Esophagus muscularis mucosa (tissue), 4 donors: ENCODE measurements at regions not wholly inside any gene's neighbourhood (a gene's known extent, or its start where the extent isn't known, plus 50 kb on each side); places are given as distances from the start of the nearest gene placed in this dataset.
A peak's percentile ranks its signal among the peaks of the same experiment; 100 is the strongest.

Experiments used
- DNase-seq: peaks from one replicate; pipeline ENCODE4 v3.0.0-alpha.2; 2017; ENCODE audit errors: extremely low spot score
- H3K27ac ChIP-seq, 4 donors: fragments of 200-600 bp; sonication (generic); replicated peaks in 1 of 4; 1 replicate in 3 of 4; 2 replicates in 1 of 4; pipeline ENCODE4 v1.5.1; 2016 to 2019; ENCODE audit warnings: mild to moderate bottlenecking in 1 of 4
- H3K27me3 ChIP-seq, 4 donors: fragments of 200-600 bp; sonication (generic); one replicate each; pipeline versions ENCODE4 v1.5.1 to v1.6.0; 2016 to 2019
- H3K36me3 ChIP-seq, 4 donors: fragments of 200-600 bp; sonication (generic); one replicate each; pipeline ENCODE4 v1.5.1; 2016 to 2019
- H3K4me1 ChIP-seq, 4 donors: fragments of 200-600 bp; sonication (generic); one replicate each; pipeline ENCODE4 v1.5.1; 2016 to 2019
- H3K4me3 ChIP-seq, 4 donors: fragments of 200-600 bp; sonication (generic); 1 replicate in 2 of 4; 2 replicates in 2 of 4; pipeline ENCODE4 v1.5.1; 2016 to 2019; ENCODE audit warnings: mild to moderate bottlenecking in 4 of 4, moderate library complexity in 1 of 4
- H3K9me3 ChIP-seq, 4 donors: fragments of 200-600 bp; sonication (generic); 1 replicate in 3 of 4; 2 replicates in 1 of 4; pipeline ENCODE4 v1.5.1; 2016 to 2019
- EP300 ChIP-seq: sonication (generic); formaldehyde crosslinking; IDR thresholded peaks from one replicate; pipeline ENCODE4 v1.6.1; 2017; ENCODE audit warnings: antibody characterized with exemption
- POLR2A ChIP-seq: fragments of 450-650 bp; IDR thresholded peaks from one replicate; pipeline ENCODE4 v1.6.1; 2017; ENCODE audit warnings: antibody characterized with exemption, moderate library complexity, mild to moderate bottlenecking, low read depth
- POLR2AphosphoS5 ChIP-seq, 2 donors: sonication (generic); formaldehyde crosslinking; IDR thresholded peaks; one replicate each; pipeline ENCODE4 v1.6.1; 2017; ENCODE audit warnings: antibody characterized with exemption in 2 of 2
- WGBS: methylation state at CpG from one replicate; pipeline ENCODE4 v1.1.5; 2018; 5-methylcytosine and 5-hydroxymethylcytosine counted together
- intact Hi-C: fragments of 100-400 bp; cut with DNase I; formaldehyde crosslinking; loops from one replicate; pipeline ENCODE4 v1.15.1; 2023
- TF ChIP-seq, protein P1 (sequence below), 3 experiments: fragments of 200-600 bp in 2 of 3; fragments of 450-650 bp in 1 of 3; sonication (generic) in 2 of 3; IDR thresholded peaks; one replicate each; pipeline ENCODE4 v1.5.1; 2017 to 2019; ENCODE audit warnings: antibody characterized with exemption in 3 of 3, mild to moderate bottlenecking in 2 of 3, moderate library complexity in 1 of 3

DNA sequence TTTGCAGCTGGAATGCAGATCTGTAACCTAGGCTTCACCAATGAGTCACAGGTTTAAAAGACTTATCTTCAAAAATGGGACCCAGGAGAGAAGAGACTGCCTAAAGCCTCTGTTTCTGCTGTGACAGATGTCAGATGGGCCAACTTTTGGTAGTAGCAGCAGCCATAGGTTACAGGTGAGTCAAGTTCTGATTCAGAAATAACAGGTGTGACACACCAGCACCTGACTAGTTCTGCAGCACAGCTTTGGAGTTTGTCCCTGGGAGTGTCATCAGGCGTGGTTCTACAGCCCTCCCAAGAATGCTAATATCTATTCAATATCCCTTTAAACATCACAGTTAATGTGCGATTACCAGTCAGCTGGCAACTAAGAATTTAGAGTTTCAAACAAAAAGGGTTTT is 121.9 kb upstream of the BTN3A2 start:
- intact Hi-C loops, result no loop called here
- Histone ChIP-seq H3K4me1 (peaks cover 0 to 15% (median 9%) of the 10 kb centered on the region in 4 donors), H3K4me3 (no peak overlapping the region), H3K36me3 (no peaks in the 10 kb centered on the region), H3K9me3 (no peaks in the 10 kb centered on the region), H3K27me3 (peaks cover 0 to 70% (median 13%) of the 10 kb centered on the region in 4 donors), H3K27ac (no peak overlapping the region)
- TF ChIP-seq, protein P1, sequence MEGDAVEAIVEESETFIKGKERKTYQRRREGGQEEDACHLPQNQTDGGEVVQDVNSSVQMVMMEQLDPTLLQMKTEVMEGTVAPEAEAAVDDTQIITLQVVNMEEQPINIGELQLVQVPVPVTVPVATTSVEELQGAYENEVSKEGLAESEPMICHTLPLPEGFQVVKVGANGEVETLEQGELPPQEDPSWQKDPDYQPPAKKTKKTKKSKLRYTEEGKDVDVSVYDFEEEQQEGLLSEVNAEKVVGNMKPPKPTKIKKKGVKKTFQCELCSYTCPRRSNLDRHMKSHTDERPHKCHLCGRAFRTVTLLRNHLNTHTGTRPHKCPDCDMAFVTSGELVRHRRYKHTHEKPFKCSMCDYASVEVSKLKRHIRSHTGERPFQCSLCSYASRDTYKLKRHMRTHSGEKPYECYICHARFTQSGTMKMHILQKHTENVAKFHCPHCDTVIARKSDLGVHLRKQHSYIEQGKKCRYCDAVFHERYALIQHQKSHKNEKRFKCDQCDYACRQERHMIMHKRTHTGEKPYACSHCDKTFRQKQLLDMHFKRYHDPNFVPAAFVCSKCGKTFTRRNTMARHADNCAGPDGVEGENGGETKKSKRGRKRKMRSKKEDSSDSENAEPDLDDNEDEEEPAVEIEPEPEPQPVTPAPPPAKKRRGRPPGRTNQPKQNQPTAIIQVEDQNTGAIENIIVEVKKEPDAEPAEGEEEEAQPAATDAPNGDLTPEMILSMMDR (IDR thresholded peaks at IDR 0.05), result no peak
- no peak for TF ChIP-seq POLR2AphosphoS5 (IDR thresholded peaks at IDR 0.05)
- TF ChIP-seq POLR2A, result no peak
- TF ChIP-seq EP300, result no peak
- 94% methylated on average over 2 of the region's 2 CpGs for WGBS
- no peak for DNase-seq

DNA sequence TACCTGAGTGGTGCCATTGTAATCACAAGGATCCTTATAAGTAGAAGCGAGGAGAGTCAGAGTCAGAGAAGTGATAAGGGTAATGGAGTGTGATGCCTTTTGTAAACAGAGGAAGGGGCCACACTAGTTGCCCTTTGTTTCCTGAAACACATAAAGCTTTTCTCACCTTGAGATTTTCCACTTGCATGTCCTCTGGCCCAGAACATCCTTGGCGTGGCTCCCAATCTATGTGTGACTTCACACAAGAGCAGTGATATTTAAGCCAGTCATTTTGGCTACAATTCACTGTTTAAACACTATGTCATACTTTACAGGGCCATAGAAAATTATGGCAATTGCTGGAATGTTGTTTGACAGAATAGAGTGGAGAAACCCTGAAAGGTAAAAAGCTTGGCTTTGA is 121.2 kb upstream of the BTN3A2 start:
- Histone ChIP-seq H3K36me3 (no peaks in the 10 kb centered on the region), H3K27ac (no peak overlapping the region), H3K9me3 (no peaks in the 10 kb centered on the region), H3K4me1 (peaks cover 0 to 15% (median 9%) of the 10 kb centered on the region in 4 donors), H3K27me3 (peaks cover 0 to 70% (median 11%) of the 10 kb centered on the region in 4 donors), H3K4me3 (no peak overlapping the region)
- no peak for DNase-seq
- intact Hi-C loops, result no loop called here
- TF ChIP-seq POLR2A (no peak), EP300 (no peak), POLR2AphosphoS5 (IDR thresholded peaks at IDR 0.05) (no peak)
- TF ChIP-seq, protein P1 (IDR thresholded peaks at IDR 0.05), result no peak
- 86% methylated on average over 2 of the region's 2 CpGs for WGBS

DNA sequence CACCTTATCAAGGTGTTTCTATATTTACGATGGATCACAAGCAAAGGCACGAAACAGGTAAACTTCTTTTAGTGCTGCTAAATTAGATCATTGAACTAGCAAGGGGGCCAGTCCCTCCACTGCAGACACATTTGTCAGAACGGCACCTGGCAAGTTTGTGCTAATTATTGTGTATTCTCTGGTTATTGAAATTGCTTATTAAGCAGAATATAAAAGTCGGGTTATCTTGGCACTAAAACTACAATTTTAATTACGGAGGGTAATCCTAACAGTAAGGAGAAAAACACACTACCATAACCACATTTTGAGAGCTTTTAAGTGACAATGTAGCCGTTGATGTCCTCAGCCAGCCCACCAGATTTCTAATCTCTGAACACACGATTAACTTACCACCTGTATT is 118.9 kb upstream of the BTN3A2 start:
- peaks cover 0 to 70% (median 29%) of the 10 kb centered on the region in 4 donors for H3K27me3 ChIP-seq
- DNase-seq, result no peak
- no peaks in the 10 kb centered on the region for H3K9me3 ChIP-seq
- TF ChIP-seq, protein P1 (IDR thresholded peaks at IDR 0.05), result no peak
- TF ChIP-seq EP300 (no peak), POLR2A (no peak), POLR2AphosphoS5 (IDR thresholded peaks at IDR 0.05) (no peak)
- H3K36me3 ChIP-seq, result no peaks in the 10 kb centered on the region
- H3K27ac ChIP-seq, result no peak overlapping the region
- intact Hi-C loops, result no loop called here
- WGBS, result 95% methylated on average over 7 of the region's 7 CpGs
- H3K4me1 ChIP-seq, result peaks cover 0 to 18% (median 13%) of the 10 kb centered on the region in 4 donors
- no peak overlapping the region for H3K4me3 ChIP-seq

DNA sequence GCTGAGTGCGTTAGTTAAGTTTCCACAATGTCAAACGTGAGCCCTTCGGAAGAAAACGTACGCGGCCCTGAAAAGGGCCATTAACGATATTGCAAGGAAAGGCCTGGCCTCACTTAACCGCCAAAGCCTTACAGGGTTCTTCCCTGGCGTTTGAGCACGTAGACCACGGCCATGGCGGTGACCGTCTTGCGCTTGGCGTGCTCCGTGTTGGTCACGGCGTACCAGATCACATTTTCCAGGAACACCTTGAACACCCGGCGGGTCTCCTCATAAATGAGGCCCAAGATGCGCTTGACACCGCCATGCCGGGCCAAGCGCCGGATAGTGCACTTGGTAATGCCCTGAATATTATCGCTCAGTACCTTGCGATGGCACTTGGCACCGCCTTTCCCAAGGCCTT is 118.4 kb upstream of the BTN3A2 start:
- Histone ChIP-seq H3K9me3 (no peaks in the 10 kb centered on the region), H3K4me1 (peaks cover 0 to 16% (median 12%) of the 10 kb centered on the region in 4 donors), H3K36me3 (no peaks in the 10 kb centered on the region), H3K27ac (no peak overlapping the region), H3K27me3 (peaks cover 2 to 70% (median 32%) of the 10 kb centered on the region in 4 donors), H3K4me3 (no peak overlapping the region)
- intact Hi-C loops, result no loop called here
- 96% methylated on average over 28 of the region's 28 CpGs for WGBS
- no peak for DNase-seq
- TF ChIP-seq POLR2A (no peak), POLR2AphosphoS5 (IDR thresholded peaks at IDR 0.05) (no peak), EP300 (no peak)
- TF ChIP-seq, protein P1 (IDR thresholded peaks at IDR 0.05), result no peak

DNA sequence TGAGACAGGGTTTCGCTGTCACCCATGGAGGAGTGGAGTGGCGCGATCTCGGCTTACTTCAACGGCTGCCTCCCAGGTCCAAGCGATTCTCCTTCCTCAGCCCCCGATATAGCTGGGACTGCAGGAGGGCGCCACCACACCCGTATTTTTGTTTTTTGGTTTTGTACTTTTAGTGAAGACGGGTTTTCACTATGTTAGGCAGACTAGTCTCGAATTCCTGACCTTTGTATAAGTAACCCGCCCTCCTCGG is 115.4 kb upstream of the BTN3A2 start:
- Histone ChIP-seq H3K9me3 (no peaks in the 10 kb centered on the region), H3K4me3 (peak overlapping the region; percentile 45 to 53 (median 50)), H3K27ac (peak overlapping the region; percentile 48 to 69 (median 59)), H3K27me3 (peaks cover 5 to 84% (median 45%) of the 10 kb centered on the region in 4 donors), H3K36me3 (no peaks in the 10 kb centered on the region), H3K4me1 (peaks cover 0 to 21% (median 12%) of the 10 kb centered on the region in 4 donors)
- intact Hi-C loops, result no loop called here
- TF ChIP-seq EP300 (no peak), POLR2A (no peak), POLR2AphosphoS5 (IDR thresholded peaks at IDR 0.05) (no peak)
- TF ChIP-seq, protein P1 (IDR thresholded peaks at IDR 0.05), result no peak
- no peak for DNase-seq
- WGBS, result 1% methylated on average over 13 of the region's 13 CpGs
